GM12865 (cell line): ENCODE measurements at regions not wholly inside any gene's neighbourhood (a gene's known extent, or its start where the extent isn't known, plus 50 kb on each side); places are given as distances from the start of the nearest gene placed in this dataset.

Experiments
- DNase-seq: peaks from one replicate; pipeline ENCODE4 v3.0.0; 2010; ENCODE audit warnings: low read depth
- H3K4me3 ChIP-seq: 2 replicates; pipeline ENCODE4 v1.5.1; 2011; ENCODE audit warnings: mild to moderate bottlenecking, low read depth, low read length, control low read depth
- TF ChIP-seq, protein P1 (sequence below): IDR thresholded peaks from 2 replicates; pipeline ENCODE4 v1.5.1; 2011; ENCODE audit warnings: low read length, control low read depth, low read depth, inconsistent platforms; ENCODE audit not compliant: insufficient read depth; ENCODE audit errors: missing control alignments

DNA sequence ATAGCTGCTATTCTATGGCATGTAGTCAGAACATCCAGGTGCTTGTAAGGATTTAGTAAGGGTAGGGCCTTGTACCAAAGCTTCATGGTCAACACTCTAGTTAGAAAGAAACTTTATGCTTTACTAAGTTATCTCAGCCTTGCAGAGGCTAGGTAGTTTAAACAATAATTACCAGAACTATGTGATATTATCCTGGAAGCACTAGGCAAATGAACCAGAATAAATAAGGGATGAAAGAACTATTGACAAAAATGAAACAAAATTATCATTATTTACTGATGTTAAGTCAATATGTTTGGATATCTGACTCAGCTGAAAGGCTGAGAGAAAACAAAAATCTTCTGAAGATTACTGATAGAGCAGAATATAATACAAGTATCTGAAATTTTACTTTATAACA, 1089.1 kb upstream of the RAG2 start:
- no peak overlapping the region for H3K4me3 ChIP-seq
- DNase-seq: no peak
- TF ChIP-seq, protein P1, sequence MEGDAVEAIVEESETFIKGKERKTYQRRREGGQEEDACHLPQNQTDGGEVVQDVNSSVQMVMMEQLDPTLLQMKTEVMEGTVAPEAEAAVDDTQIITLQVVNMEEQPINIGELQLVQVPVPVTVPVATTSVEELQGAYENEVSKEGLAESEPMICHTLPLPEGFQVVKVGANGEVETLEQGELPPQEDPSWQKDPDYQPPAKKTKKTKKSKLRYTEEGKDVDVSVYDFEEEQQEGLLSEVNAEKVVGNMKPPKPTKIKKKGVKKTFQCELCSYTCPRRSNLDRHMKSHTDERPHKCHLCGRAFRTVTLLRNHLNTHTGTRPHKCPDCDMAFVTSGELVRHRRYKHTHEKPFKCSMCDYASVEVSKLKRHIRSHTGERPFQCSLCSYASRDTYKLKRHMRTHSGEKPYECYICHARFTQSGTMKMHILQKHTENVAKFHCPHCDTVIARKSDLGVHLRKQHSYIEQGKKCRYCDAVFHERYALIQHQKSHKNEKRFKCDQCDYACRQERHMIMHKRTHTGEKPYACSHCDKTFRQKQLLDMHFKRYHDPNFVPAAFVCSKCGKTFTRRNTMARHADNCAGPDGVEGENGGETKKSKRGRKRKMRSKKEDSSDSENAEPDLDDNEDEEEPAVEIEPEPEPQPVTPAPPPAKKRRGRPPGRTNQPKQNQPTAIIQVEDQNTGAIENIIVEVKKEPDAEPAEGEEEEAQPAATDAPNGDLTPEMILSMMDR: no peak

DNA sequence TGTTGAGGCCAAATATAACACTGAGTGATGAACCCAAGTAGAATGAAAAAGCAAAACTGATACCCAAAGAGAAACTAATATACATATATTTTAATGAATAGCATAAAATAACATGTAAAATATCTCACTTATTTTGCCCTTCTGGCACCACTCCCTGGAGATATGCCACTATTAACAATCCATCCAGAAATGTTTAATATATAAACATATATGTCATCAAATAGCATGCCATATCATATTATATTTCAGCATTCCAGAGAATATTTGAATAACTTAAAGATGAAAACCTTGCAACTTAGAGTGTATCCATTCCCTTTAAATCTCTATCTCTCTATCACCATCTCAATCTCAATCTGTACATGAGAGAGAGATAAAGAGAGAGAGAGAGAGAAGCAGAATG, 1073.3 kb upstream of the RAG2 start:
- no peak for DNase-seq
- TF ChIP-seq, protein P1: no peak
- H3K4me3 ChIP-seq: no peak overlapping the region

DNA sequence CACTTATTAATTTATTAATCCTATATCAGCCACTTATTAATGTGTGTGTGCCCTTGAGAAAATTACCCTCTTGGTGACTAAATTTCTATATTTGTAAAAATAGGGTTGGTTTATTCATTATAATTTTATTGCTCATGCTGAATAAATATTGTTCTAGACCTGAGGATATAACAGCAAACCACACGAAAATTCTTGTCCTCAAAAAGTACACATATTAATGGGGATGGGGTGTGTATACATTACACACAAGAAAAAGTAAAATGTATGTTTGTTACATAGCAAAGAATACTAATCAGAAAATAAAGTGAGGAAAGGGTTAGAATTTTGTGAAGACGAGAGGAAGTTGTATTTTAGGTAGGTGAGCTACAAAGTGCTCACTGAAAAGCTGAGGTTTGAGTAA, 1068.9 kb upstream of the RAG2 start:
- TF ChIP-seq, protein P1: no peak
- DNase-seq: no peak
- H3K4me3 ChIP-seq: no peak overlapping the region

DNA sequence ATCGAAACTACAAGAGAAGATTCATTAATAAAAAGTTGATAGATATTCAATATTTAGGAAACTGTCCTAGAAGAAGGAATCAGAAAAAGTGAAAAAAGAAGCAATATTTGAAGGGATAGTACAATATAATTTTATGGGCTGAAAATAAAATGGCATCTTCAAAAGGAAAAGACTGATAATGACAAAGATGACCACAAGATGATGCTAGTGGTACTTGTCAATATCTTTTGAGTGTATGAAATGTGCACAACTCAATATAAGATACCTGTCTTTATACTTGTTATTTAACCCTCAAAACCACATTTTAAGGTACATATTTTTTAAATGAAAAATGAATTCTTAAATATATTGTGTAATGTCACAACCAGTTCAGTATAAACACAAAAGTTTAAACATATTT, 1059.6 kb upstream of the RAG2 start:
- TF ChIP-seq, protein P1: no peak
- no peak for DNase-seq
- H3K4me3 ChIP-seq: no peak overlapping the region

DNA sequence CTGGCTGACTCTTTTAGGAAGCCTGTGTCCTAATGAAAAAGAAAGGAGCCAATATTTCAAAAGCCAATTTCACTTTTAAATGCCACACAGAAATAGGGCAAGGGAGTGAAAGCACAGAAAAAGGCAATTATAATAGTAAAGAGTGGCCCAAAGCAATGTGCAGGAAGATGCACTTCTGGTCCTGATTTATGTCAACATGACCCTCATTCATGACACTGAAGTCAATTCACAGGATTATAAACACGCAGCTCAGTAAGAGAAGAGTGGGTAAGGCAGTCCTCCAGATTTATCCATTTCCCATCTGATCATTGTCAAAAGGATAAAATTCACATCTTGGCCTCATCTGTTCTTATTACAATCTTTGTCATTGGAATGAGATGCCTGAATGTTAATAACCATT, 1049.7 kb upstream of the RAG2 start:
- TF ChIP-seq, protein P1: no peak
- H3K4me3 ChIP-seq: no peak overlapping the region
- no peak for DNase-seq

DNA sequence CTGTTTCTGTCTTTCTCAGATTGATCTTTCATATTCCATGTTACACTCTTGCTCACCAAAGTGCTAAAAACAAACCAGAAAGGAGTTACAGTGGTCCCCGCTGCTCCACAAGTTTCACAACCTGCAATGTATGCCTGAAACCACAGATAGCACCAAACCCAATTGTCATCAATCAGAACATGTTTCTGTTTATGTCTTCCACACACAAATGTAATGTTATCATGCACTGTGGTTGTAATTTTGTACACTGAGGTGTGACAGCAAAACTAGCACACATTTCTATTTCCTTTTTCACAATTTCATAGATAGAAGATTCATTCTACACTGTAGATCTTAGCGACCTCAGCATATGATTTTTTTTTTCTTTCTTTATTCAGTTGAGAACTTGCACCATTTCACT, 1045.9 kb upstream of the RAG2 start:
- H3K4me3 ChIP-seq: no peak overlapping the region
- DNase-seq: no peak
- TF ChIP-seq, protein P1: no peak

DNA sequence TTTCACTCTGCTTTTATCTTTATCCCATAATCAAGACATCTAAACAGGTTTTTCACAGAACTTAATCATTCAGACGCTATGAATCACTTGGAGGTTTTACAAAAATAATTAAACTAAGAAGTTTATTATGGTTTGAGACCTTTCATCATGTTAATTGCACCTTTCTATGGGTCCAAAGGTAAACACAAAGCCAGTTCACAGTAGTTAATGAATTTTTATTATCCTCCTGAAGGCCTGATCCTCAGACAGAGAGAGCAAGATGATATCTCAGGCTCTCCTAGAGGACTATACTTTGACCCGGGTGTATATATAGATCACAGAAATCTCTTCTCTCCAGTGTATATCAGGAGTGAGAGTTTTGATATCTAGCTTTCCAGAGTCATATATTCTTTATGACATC, 1044.3 kb upstream of the RAG2 start:
- no peak for DNase-seq
- TF ChIP-seq, protein P1: no peak
- no peak overlapping the region for H3K4me3 ChIP-seq
